ENCODE measurements at regions not wholly inside any gene's neighbourhood (a gene's known extent, or its start where the extent isn't known, plus 50 kb on each side); places are given as distances from the start of the nearest gene placed in this dataset.

GRCh38 chr7:47658886-47659635, 77.2 kb upstream of the TNS3 start (continued):
- TF ChIP-seq SMC3 (IDR thresholded peaks at IDR 0.05; ENCODE audit: low read depth, low read length) = no peak

GRCh38 chr7:47657126-47657525, 75.2 kb upstream of the TNS3 start:
- POLR2A ChIA-PET (ENCODE audit: unreplicated experiment) = no interaction called here
- TF ChIP-seq MAZ (IDR thresholded peaks at IDR 0.05; ENCODE audit: borderline replicate concordance, low read depth, low read length) = no peak
- no peak for TF ChIP-seq RAD21 (IDR thresholded peaks at IDR 0.05; ENCODE audit: low read length)
- TF ChIP-seq USF2 (IDR thresholded peaks at IDR 0.05; ENCODE audit: low read depth, low read length) = no peak
- TF ChIP-seq MXI1 (IDR thresholded peaks at IDR 0.05; ENCODE audit: borderline replicate concordance, low read depth, low read length) = no peak
- no peak for TF ChIP-seq CEBPB (IDR thresholded peaks at IDR 0.05; ENCODE audit: low read depth, low read length)
- no peak for TF ChIP-seq POLR2A (IDR thresholded peaks at IDR 0.05; ENCODE audit: low read depth, low read length)
- no peak for TF ChIP-seq CTCF (conservative IDR thresholded peaks at IDR 0.05; ENCODE audit: low read depth, low read length)
- no peak for TF ChIP-seq RCOR1 (IDR thresholded peaks at IDR 0.05; ENCODE audit: insufficient replicate concordance, low read length)
- no peak for TF ChIP-seq CHD1 (IDR thresholded peaks at IDR 0.05; ENCODE audit: low read depth, low read length)
- no peak for TF ChIP-seq RFX5 (IDR thresholded peaks at IDR 0.05; ENCODE audit: low read depth, low read length)
- TF ChIP-seq MAFK (IDR thresholded peaks at IDR 0.05; ENCODE audit: low read depth, low read length) = no peak
- TF ChIP-seq ELK1 (IDR thresholded peaks at IDR 0.05; ENCODE audit: borderline replicate concordance, low read depth, low read length) = no peak

More at GRCh38 chr7:47657126-47657525, 75.2 kb upstream of the TNS3 start:
- Histone ChIP-seq H3K4me2 (ENCODE audit: low read depth, low read length) (no peak overlapping the region), H3K4me1 (ENCODE audit: control insufficient read depth, insufficient read depth, low read length) (peaks cover 23% of the 10 kb centered on the region), H3K56ac (ENCODE audit: extremely low read depth, insufficient read depth, low read length) (no peak overlapping the region), H3K27me3 (ENCODE audit: control insufficient read depth, insufficient read depth, low read length) (no peaks in the 10 kb centered on the region; the same call in 1 of the 2 replicates), H3K18ac (ENCODE audit: low read depth, low read length) (no peak overlapping the region), H3K9me1 (ENCODE audit: insufficient read depth, low read length) (peaks cover 22% of the 10 kb centered on the region), H3K9ac (ENCODE audit: low read depth, low read length) (no peak overlapping the region), H4K8ac (ENCODE audit: low read depth in 2 of 2, low read length in 2 of 2) (no peak overlapping the region), H3K9me3 (ENCODE audit: control insufficient read depth, insufficient read depth, low read length) (no peaks in the 10 kb centered on the region), H2BK120ac (ENCODE audit: low read depth, low read length) (peak overlapping the region; percentile 58; the same call in 1 of the 2 replicates), H2AFZ (replicated peaks; ENCODE audit: low read length, poor library complexity) (no peak overlapping the region), H2BK15ac (ENCODE audit: low read depth, low read length) (peak overlapping the region; percentile 27; the same call in 2 of the 3 replicates), H3K23ac (ENCODE audit: low read depth, low read length) (no peak overlapping the region), H2BK5ac (ENCODE audit: low read depth, low read length, poor library complexity, severe bottlenecking) (no peak overlapping the region), H3K4me3 (ENCODE audit: insufficient read depth, low read depth, low read length) (no peak overlapping the region), H4K20me1 (ENCODE audit: insufficient read depth, low read length) (no peaks in the 10 kb centered on the region), H4K91ac (ENCODE audit: insufficient read depth, low read depth, low read length) (peak overlapping the region; percentile 46; the same call in 1 of the 2 replicates), H3K79me1 (ENCODE audit: low read depth in 1 of 2, low read length in 2 of 2) (peaks cover 0 to 4% of the 10 kb centered on the region in 2 experiments; a peak in 1 of 4 replicates), H3K14ac (replicated peaks; ENCODE audit: low read depth, low read length) (peak overlapping the region; percentile 9; the same call in 1 of the 2 replicates), H2BK20ac (ENCODE audit: low read depth, low read length) (peak overlapping the region; percentile 66), H2AK9ac (replicated peaks; ENCODE audit: low read depth, low read length, poor library complexity) (no peak overlapping the region), H3K4ac (ENCODE audit: low read depth, low read length) (peak overlapping the region; percentile 37), H4K5ac (ENCODE audit: low read depth, low read length) (no peak overlapping the region), H3K36me3 (ENCODE audit: control insufficient read depth, insufficient read depth, low read length) (no peaks in the 10 kb centered on the region), H2AK5ac (ENCODE audit: low read depth, low read length) (peak overlapping the region; percentile 87; the same call in 1 of the 2 replicates), H3K27ac (ENCODE audit: insufficient read depth, low read length) (no peak overlapping the region)
- in situ Hi-C loops (cut with MboI; ENCODE audit: low sequenced_read_pairs) = no loop called here
- CTCF ChIA-PET = no interaction called here
- BruUV-seq (replicated peaks) = no TSS peak
- intact Hi-C loops (cut with micrococcal nuclease) = no loop called here
- ATAC-seq (ENCODE audit: low read depth) = no peak
- no peak for DNase-seq
- WGBS, 2 experiments (ENCODE audit: extremely low coverage in 2 of 2, insufficient read length in 1 of 2) = no CpG with 5 or more reads among the region's 8 CpGs
- dilution Hi-C loops (cut with HindIII; ENCODE audit: low sequenced_read_pairs, unreplicated experiment) = no loop called here
